Endothelial cell of umbilical vein (primary cell): ENCODE measurements at regions not wholly inside any gene's neighbourhood (a gene's known extent, or its start where the extent isn't known, plus 50 kb on each side); places are given as distances from the start of the nearest gene placed in this dataset.

Experiments
- BruUV-seq: library from RNA; stranded (reverse); fragments of 400-500 nt; replicated peaks from 2 replicates; lab custom pipeline; 2021; lab: Mats Ljungman, UMichigan
- CTCF ChIA-PET: fragments of 300-600, 350-600 bp; sonication (Branson Sonifier 250); formaldehyde crosslinking; loops from one replicate; lab custom pipeline; 2021; ENCODE audit warnings: antibody characterized with exemption, inconsistent platforms; lab: Charles Lee
- POLR2A ChIA-PET: fragments of 300-600, 350-600 bp; sonication (Branson Sonifier 250); formaldehyde crosslinking; loops from one replicate; lab custom pipeline; 2021; ENCODE audit warnings: antibody characterized with exemption, inconsistent platforms; lab: Charles Lee
- DNase-seq: peaks from one replicate; pipeline ENCODE4 v3.0.0-alpha.2; 2011; ENCODE audit warnings: low read depth, low spot score
- FAIRE-seq: peaks from 2 replicates; lab custom pipeline; 2011; peaks lifted over from hg19 to GRCh38; lab: Jason Lieb, UNC
- H2AFZ ChIP-seq: 2 replicates; pipeline ENCODE4 v1.6.0; 2012; ENCODE audit warnings: low read depth, low read length, control low read depth, inconsistent platforms
- H3K27ac ChIP-seq: 2 replicates; pipeline ENCODE4 v1.5.1; 2011; ENCODE audit warnings: low read depth, mild to moderate bottlenecking, control low read depth, low read length, moderate library complexity; ENCODE audit not compliant: insufficient read depth
- H3K27me3 ChIP-seq, 2 experiments: 2 replicates each; pipeline versions ENCODE4 v1.6.0 to v1.6.1; 2011; ENCODE audit warnings: low read length in 2 of 2, mixed read lengths in 1 of 2; ENCODE audit not compliant: control insufficient read depth in 2 of 2, insufficient read depth in 2 of 2
- H3K36me3 ChIP-seq, 2 experiments: 2 replicates in 1 of 2; 3 replicates in 1 of 2; pipeline ENCODE4 v1.5.1; 2011; ENCODE audit warnings: low read length in 2 of 2, mild to moderate bottlenecking in 1 of 2, moderate library complexity in 1 of 2; ENCODE audit not compliant: control insufficient read depth in 2 of 2, insufficient read depth in 2 of 2; ENCODE audit errors: extremely low read depth in 1 of 2
- H3K4me1 ChIP-seq: 3 replicates; pipeline ENCODE4 v1.5.1; 2011; ENCODE audit warnings: mild to moderate bottlenecking, low read length; ENCODE audit not compliant: control insufficient read depth, insufficient read depth; ENCODE audit errors: extremely low read depth
- H3K4me2 ChIP-seq: 2 replicates; pipeline ENCODE4 v1.6.1; 2011; ENCODE audit warnings: low read length, control low read depth, mixed read lengths; ENCODE audit not compliant: insufficient read depth
- H3K4me3 ChIP-seq, 3 experiments: fragments of 200-600 bp in 1 of 3; sonication (generic), shearing (Covaris generic) in 1 of 3; replicated peaks in 1 of 3; 2 replicates each; pipeline ENCODE4 v1.5.1; 2011 to 2016; ENCODE audit warnings: control low read depth in 3 of 3, low read length in 3 of 3, mild to moderate bottlenecking in 2 of 3, inconsistent platforms in 1 of 3, low read depth in 1 of 3, moderate library complexity in 1 of 3; ENCODE audit not compliant: insufficient read depth in 1 of 3
- H3K79me2 ChIP-seq: 2 replicates; pipeline ENCODE4 v1.6.0; 2012; ENCODE audit warnings: low read length, inconsistent platforms; ENCODE audit not compliant: control insufficient read depth, insufficient read depth
- H3K9ac ChIP-seq: replicated peaks from 2 replicates; pipeline ENCODE3; 2011; ENCODE audit warnings: low read length, control low read depth; ENCODE audit not compliant: insufficient read depth; ENCODE audit errors: extremely low read depth
- H3K9me1 ChIP-seq: replicated peaks from 3 replicates; pipeline ENCODE4 v1.6.0; 2011; ENCODE audit warnings: mild to moderate bottlenecking, low read length; ENCODE audit not compliant: control insufficient read depth, insufficient read depth; ENCODE audit errors: extremely low read depth
- H3K9me3 ChIP-seq: replicated peaks from 2 replicates; pipeline ENCODE4 v1.5.1; 2012; ENCODE audit warnings: low read length, inconsistent platforms; ENCODE audit not compliant: control insufficient read depth, insufficient read depth
- H4K20me1 ChIP-seq: replicated peaks from 2 replicates; pipeline ENCODE3; 2011; ENCODE audit warnings: mild to moderate bottlenecking, low read length; ENCODE audit not compliant: control insufficient read depth, insufficient read depth; ENCODE audit errors: extremely low read depth
- CTCF ChIP-seq, 2 donors: IDR thresholded peaks; 1 replicate in 1 of 2; 2 replicates in 1 of 2; pipeline ENCODE4 v1.5.1; 2011; ENCODE audit warnings: low read length in 2 of 2, mild to moderate bottlenecking in 2 of 2, moderate library complexity in 2 of 2, control low read depth in 1 of 2, inconsistent platforms in 1 of 2, low read depth in 1 of 2; ENCODE audit not compliant: insufficient read depth in 1 of 2; ENCODE audit errors: extremely low read depth in 1 of 2
- EZH2 ChIP-seq: IDR thresholded peaks from 2 replicates; pipeline ENCODE4 v1.6.1; 2012; ENCODE audit warnings: borderline replicate concordance, low read depth, mild to moderate bottlenecking, moderate library complexity, low read length, inconsistent platforms; ENCODE audit not compliant: severe bottlenecking
- FOS ChIP-seq: IDR thresholded peaks from 2 replicates; pipeline ENCODE4 v1.6.1; 2011; ENCODE audit warnings: mild to moderate bottlenecking, low read length, moderate library complexity, borderline replicate concordance; ENCODE audit not compliant: insufficient read depth
- GATA2 ChIP-seq: IDR thresholded peaks from 2 replicates; pipeline ENCODE4 v1.7.0; 2011; ENCODE audit warnings: low read depth, mild to moderate bottlenecking, moderate library complexity, mixed read lengths, low read length; ENCODE audit not compliant: insufficient read length, insufficient read depth
- JUN ChIP-seq: IDR thresholded peaks from 2 replicates; pipeline ENCODE4 v1.6.1; 2011; ENCODE audit warnings: borderline replicate concordance, low read depth; ENCODE audit not compliant: insufficient read length, insufficient read depth
- MYC ChIP-seq: IDR thresholded peaks from one replicate; pipeline ENCODE4 v1.6.1; 2011; ENCODE audit warnings: mild to moderate bottlenecking, low read depth, low read length
- POLR2A ChIP-seq: IDR thresholded peaks from 2 replicates; pipeline ENCODE4 v1.6.1; 2012; ENCODE audit warnings: low read depth, mild to moderate bottlenecking, control low read depth, low read length
- POLR2AphosphoS5 ChIP-seq: IDR thresholded peaks from 2 replicates; pipeline ENCODE4 v1.6.1; 2012; ENCODE audit warnings: low read depth, mild to moderate bottlenecking, control low read depth, low read length, moderate library complexity; ENCODE audit not compliant: insufficient read depth
- dilution Hi-C: fragments of 300-500 bp; cut with MboI; formaldehyde crosslinking; loops from one replicate; pipeline ENCODE4 v1.15.0; 2019; ENCODE audit warnings: low sequenced_read_pairs; ENCODE audit not compliant: extremely low pct_ligation_motif_present
- intact Hi-C: fragments of 100-400 bp; cut with micrococcal nuclease; formaldehyde crosslinking; loops from one replicate; pipeline ENCODE4 v1.10.0; 2022
- TF ChIP-seq, protein P1 (sequence below): IDR thresholded peaks from 2 replicates; pipeline ENCODE4 v1.6.1; 2011; ENCODE audit not compliant: insufficient read depth, insufficient read length

GRCh38 chr12:92629349-92630065, 73.3 kb upstream of the PLEKHG7 start:
- H2AFZ ChIP-seq, result no peak overlapping the region
- H3K27me3 ChIP-seq, result peaks cover 0 to 2% of the 10 kb centered on the region in 2 experiments
- H3K9me3 ChIP-seq, result no peaks in the 10 kb centered on the region
- H4K20me1 ChIP-seq, result no peaks in the 10 kb centered on the region
- FAIRE-seq (peak; percentile 66), DNase-seq (peak; percentile 26)
- no peak overlapping the region for H3K9ac ChIP-seq
- no peaks in the 10 kb centered on the region for H3K4me1 ChIP-seq
- POLR2A ChIA-PET, result interaction anchor here (0.6 kb wide), 1 partner anchor 141 kb away, joined by 3 read pairs; no protein-coding TSS in a partner anchor
- H3K79me2 ChIP-seq, result no peaks in the 10 kb centered on the region
- no peak overlapping the region for H3K4me3 ChIP-seq
- intact Hi-C loops, result no loop called here
- H3K36me3 ChIP-seq, result no peaks in the 10 kb centered on the region
- no peak overlapping the region for H3K27ac ChIP-seq
- H3K4me2 ChIP-seq, result no peak overlapping the region
- CTCF ChIA-PET, result interaction anchor here (0.7 to 1.9 kb wide), 5 partner anchors 14 to 1247 kb away, joined by 3 to 7 read pairs (median 3); no protein-coding TSS in a partner anchor
- no TSS peak for BruUV-seq
- no peaks in the 10 kb centered on the region for H3K9me1 ChIP-seq
- dilution Hi-C loops, result no loop called here
- no peak for TF ChIP-seq CTCF (IDR thresholded peaks at IDR 0.05; ENCODE audit: extremely low read depth in 1 of 2, insufficient read depth in 1 of 2, low read depth in 1 of 2, low read length in 2 of 2)
- TF ChIP-seq MYC, result no peak
- TF ChIP-seq, protein P1, sequence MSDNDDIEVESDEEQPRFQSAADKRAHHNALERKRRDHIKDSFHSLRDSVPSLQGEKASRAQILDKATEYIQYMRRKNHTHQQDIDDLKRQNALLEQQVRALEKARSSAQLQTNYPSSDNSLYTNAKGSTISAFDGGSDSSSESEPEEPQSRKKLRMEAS, result no peak
- TF ChIP-seq JUN, result no peak
- no peak for TF ChIP-seq POLR2A
- TF ChIP-seq POLR2AphosphoS5, result no peak
- no peak for TF ChIP-seq EZH2
- TF ChIP-seq GATA2, result no peak
- TF ChIP-seq FOS, result no peak
